Thyroid gland (tissue), 4 donors: ENCODE measurements at regions not wholly inside any gene's neighbourhood (a gene's known extent, or its start where the extent isn't known, plus 50 kb on each side); places are given as distances from the start of the nearest gene placed in this dataset.

ENCODE experiments used
- CTCF ChIP-seq, 6 experiments: fragments of 200-600 bp in 3 of 6; fragments of 450-650 bp in 3 of 6; sonication (generic) in 3 of 6; IDR thresholded peaks; one replicate each; pipeline ENCODE4 v1.5.1; 2016 to 2019; ENCODE audit warnings: antibody characterized with exemption in 6 of 6, mild to moderate bottlenecking in 2 of 6, inconsistent platforms in 1 of 6, moderate library complexity in 1 of 6
- POLR2A ChIP-seq, 2 donors: fragments of 450-650 bp; IDR thresholded peaks; one replicate each; pipeline ENCODE4 v1.6.1; 2017; ENCODE audit warnings: antibody characterized with exemption in 2 of 2, mild to moderate bottlenecking in 2 of 2, moderate library complexity in 1 of 2

DNA sequence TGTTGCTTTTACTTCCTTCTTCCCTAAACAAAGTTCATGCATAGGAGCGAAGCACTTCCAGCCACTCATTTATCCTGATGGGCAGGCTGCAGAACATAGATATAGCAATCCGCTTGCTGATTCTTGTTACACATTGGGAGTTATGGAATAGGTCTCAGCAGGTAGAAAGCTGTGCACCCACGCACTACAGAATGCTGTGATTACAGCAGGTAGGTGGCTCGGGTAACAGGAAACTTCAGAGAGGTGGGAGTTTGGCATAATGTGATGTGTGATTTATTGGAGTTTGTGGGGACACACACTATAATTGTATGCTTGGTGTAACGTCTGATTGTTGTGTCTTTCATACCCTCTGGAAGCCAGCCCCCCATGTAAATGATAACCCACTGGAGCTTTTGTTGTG lies 99.2 kb upstream of the MEIS2 start:
- no peak for TF ChIP-seq CTCF (IDR thresholded peaks at IDR 0.05)
- no peak for TF ChIP-seq POLR2A (IDR thresholded peaks at IDR 0.05)
